ENCODE measurements at regions not wholly inside any gene's neighbourhood (a gene's known extent, or its start where the extent isn't known, plus 50 kb on each side); places are given as distances from the start of the nearest gene placed in this dataset.
A peak's percentile ranks its signal among the peaks of the same experiment; 100 is the strongest.

- peaks cover 11% of the 10 kb centered on the region for H3K4me1 ChIP-seq (ENCODE audit: insufficient read depth, low read length)
- Mint-ChIP-seq H3K27ac (ENCODE audit: unreplicated experiment) (no peak overlapping the region), H3K27me3 (ENCODE audit: low read depth, unreplicated experiment) (no peaks in the 10 kb centered on the region), H3K4me1 (ENCODE audit: low read depth, unreplicated experiment) (peaks cover 8% of the 10 kb centered on the region), H3K9me3 (ENCODE audit: unreplicated experiment) (peaks cover 3% of the 10 kb centered on the region), H3K4me3 (ENCODE audit: unreplicated experiment) (no peak overlapping the region), H3K36me3 (ENCODE audit: low read depth, unreplicated experiment) (peaks cover 2% of the 10 kb centered on the region)
- FAIRE-seq (no peak), DNase-seq (ENCODE audit: low read depth) (peak; percentile 79)
- H3K9ac ChIP-seq (ENCODE audit: low read length): no peak overlapping the region
- H3K27me3 ChIP-seq (ENCODE audit: insufficient read depth, low read length): no peaks in the 10 kb centered on the region
- no peaks in the 10 kb centered on the region for H3K79me2 ChIP-seq (ENCODE audit: insufficient read depth, low read length)
- no peaks in the 10 kb centered on the region for H3K36me3 ChIP-seq (ENCODE audit: insufficient read depth, low read length)
- no peak overlapping the region for H3K4me2 ChIP-seq (ENCODE audit: low read length)
- H3K27ac ChIP-seq (ENCODE audit: low read depth, low read length): no peak overlapping the region
- no peak overlapping the region for H2AFZ ChIP-seq (ENCODE audit: low read depth, low read length)
- H4K20me1 ChIP-seq (ENCODE audit: insufficient read depth, low read length): no peaks in the 10 kb centered on the region
- no peaks in the 10 kb centered on the region for H3K9me3 ChIP-seq (ENCODE audit: insufficient read depth, low read depth, low read length)
- TF ChIP-seq CTCF (IDR thresholded peaks at IDR 0.05; ENCODE audit: insufficient read depth, low read depth, low read length) (no peak), EZH2 (IDR thresholded peaks at IDR 0.05; ENCODE audit: insufficient read depth, low read length) (no peak)
- H3K4me3 ChIP-seq (ENCODE audit: insufficient read depth, low read depth, low read length): no peak overlapping the region
Measured at GRCh38 chr1:168485048-168485447, 58.7 kb downstream of the XCL2 start.

GRCh38 chr1:168484083-168484482 lies 59.7 kb downstream of the XCL2 start:
- H3K36me3 Mint-ChIP-seq (ENCODE audit: low read depth, unreplicated experiment): peaks cover 2% of the 10 kb centered on the region
- Histone ChIP-seq H2AFZ (ENCODE audit: low read depth, low read length) (no peak overlapping the region), H3K4me1 (ENCODE audit: insufficient read depth, low read length) (peaks cover 11% of the 10 kb centered on the region), H4K20me1 (ENCODE audit: insufficient read depth, low read length) (no peaks in the 10 kb centered on the region), H3K9me3 (ENCODE audit: insufficient read depth, low read depth, low read length) (no peaks in the 10 kb centered on the region), H3K27ac (ENCODE audit: low read depth, low read length) (no peak overlapping the region), H3K4me2 (ENCODE audit: low read length) (no peak overlapping the region), H3K79me2 (ENCODE audit: insufficient read depth, low read length) (no peaks in the 10 kb centered on the region), H3K4me3 (ENCODE audit: insufficient read depth, low read depth, low read length) (no peak overlapping the region), H3K27me3 (ENCODE audit: insufficient read depth, low read length) (no peaks in the 10 kb centered on the region), H3K36me3 (ENCODE audit: insufficient read depth, low read length) (no peaks in the 10 kb centered on the region), H3K9ac (ENCODE audit: low read length) (no peak overlapping the region)
- H3K27ac Mint-ChIP-seq (ENCODE audit: unreplicated experiment): no peak overlapping the region
- H3K4me3 Mint-ChIP-seq (ENCODE audit: unreplicated experiment): no peak overlapping the region
- peaks cover 8% of the 10 kb centered on the region for H3K4me1 Mint-ChIP-seq (ENCODE audit: low read depth, unreplicated experiment)
- peaks cover 3% of the 10 kb centered on the region for H3K9me3 Mint-ChIP-seq (ENCODE audit: unreplicated experiment)
- H3K27me3 Mint-ChIP-seq (ENCODE audit: low read depth, unreplicated experiment): no peaks in the 10 kb centered on the region
- DNase-seq (ENCODE audit: low read depth): no peak
- no peak for TF ChIP-seq EZH2 (IDR thresholded peaks at IDR 0.05; ENCODE audit: insufficient read depth, low read length)
- no peak for TF ChIP-seq CTCF (IDR thresholded peaks at IDR 0.05; ENCODE audit: insufficient read depth, low read depth, low read length)
- no peak for FAIRE-seq

GRCh38 chr1:168483539-168483938 lies 60.3 kb downstream of the XCL2 start:
- H3K27ac Mint-ChIP-seq (ENCODE audit: unreplicated experiment): no peak overlapping the region
- TF ChIP-seq CTCF (IDR thresholded peaks at IDR 0.05; ENCODE audit: insufficient read depth, low read depth, low read length): no peak

More at GRCh38 chr1:168483539-168483938, 60.3 kb downstream of the XCL2 start:
- Histone ChIP-seq H3K4me3 (ENCODE audit: insufficient read depth, low read depth, low read length) (no peak overlapping the region), H3K9ac (ENCODE audit: low read length) (no peak overlapping the region), H3K27ac (ENCODE audit: low read depth, low read length) (no peak overlapping the region), H4K20me1 (ENCODE audit: insufficient read depth, low read length) (no peaks in the 10 kb centered on the region), H3K4me2 (ENCODE audit: low read length) (peak overlapping the region; percentile 23), H3K4me1 (ENCODE audit: insufficient read depth, low read length) (peaks cover 11% of the 10 kb centered on the region), H3K36me3 (ENCODE audit: insufficient read depth, low read length) (no peaks in the 10 kb centered on the region), H2AFZ (ENCODE audit: low read depth, low read length) (no peak overlapping the region), H3K27me3 (ENCODE audit: insufficient read depth, low read length) (no peaks in the 10 kb centered on the region), H3K9me3 (ENCODE audit: insufficient read depth, low read depth, low read length) (no peaks in the 10 kb centered on the region), H3K79me2 (ENCODE audit: insufficient read depth, low read length) (no peaks in the 10 kb centered on the region)
- DNase-seq (ENCODE audit: low read depth) (peak; percentile 93), FAIRE-seq (peak; percentile 59)
- Mint-ChIP-seq H3K4me3 (ENCODE audit: unreplicated experiment) (no peak overlapping the region), H3K27me3 (ENCODE audit: low read depth, unreplicated experiment) (no peaks in the 10 kb centered on the region), H3K4me1 (ENCODE audit: low read depth, unreplicated experiment) (peaks cover 8% of the 10 kb centered on the region), H3K9me3 (ENCODE audit: unreplicated experiment) (peaks cover 3% of the 10 kb centered on the region), H3K36me3 (ENCODE audit: low read depth, unreplicated experiment) (peaks cover 2% of the 10 kb centered on the region)
